Duodenal mucosa (tissue), 2 donors: ENCODE measurements at regions not wholly inside any gene's neighbourhood (a gene's known extent, or its start where the extent isn't known, plus 50 kb on each side); places are given as distances from the start of the nearest gene placed in this dataset.

ENCODE experiments used
- H3K27ac ChIP-seq: one replicate; pipeline ENCODE4 v1.7.0; 2013; ENCODE audit warnings: low read depth, low read length
- H3K27me3 ChIP-seq, 2 donors: one replicate each; pipeline ENCODE4 v1.7.0; 2013; ENCODE audit warnings: low read length in 2 of 2, control low read depth in 1 of 2; ENCODE audit not compliant: insufficient read depth in 2 of 2, control insufficient read depth in 1 of 2
- H3K36me3 ChIP-seq, 2 donors: one replicate each; pipeline ENCODE4 v1.7.0; 2013; ENCODE audit warnings: low read length in 2 of 2, control low read depth in 1 of 2; ENCODE audit not compliant: insufficient read depth in 2 of 2, control insufficient read depth in 1 of 2
- H3K4me1 ChIP-seq, 2 donors: one replicate each; pipeline ENCODE4 v1.7.0; 2013; ENCODE audit warnings: low read length in 2 of 2, control low read depth in 1 of 2; ENCODE audit not compliant: insufficient read depth in 2 of 2, control insufficient read depth in 1 of 2
- H3K4me3 ChIP-seq, 2 donors: one replicate each; pipeline ENCODE4 v1.7.0; 2013; ENCODE audit warnings: low read length in 2 of 2, low read depth in 1 of 2
- H3K9ac ChIP-seq, 2 donors: one replicate each; pipeline ENCODE4 v1.7.0; 2013; ENCODE audit warnings: low read length in 2 of 2, low read depth in 1 of 2
- H3K9me3 ChIP-seq, 2 donors: one replicate each; pipeline ENCODE4 v1.7.0; 2013; ENCODE audit warnings: low read length in 2 of 2, control low read depth in 1 of 2; ENCODE audit not compliant: control insufficient read depth in 1 of 2

DNA sequence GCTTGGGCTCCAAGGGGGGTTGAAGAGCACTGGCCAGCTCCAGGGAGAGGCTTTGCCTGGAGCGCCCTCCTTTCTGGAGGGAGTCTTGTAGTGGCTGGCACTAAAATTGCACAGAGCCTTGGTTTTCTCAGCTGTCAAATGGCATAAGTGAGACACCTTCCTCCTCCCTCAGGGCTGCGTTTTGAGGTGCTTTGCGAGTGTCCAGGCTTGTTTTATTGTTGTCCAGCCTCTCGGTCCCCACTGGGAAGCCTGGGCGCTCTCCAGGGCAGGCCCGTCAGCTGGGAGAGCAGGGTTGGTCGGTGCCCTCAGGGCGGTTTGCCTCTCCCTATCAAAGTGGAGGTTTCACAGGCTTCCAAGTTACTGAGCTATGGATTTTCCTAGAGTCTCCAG is 149.3 kb upstream of the B3GAT1 start:
- H3K27ac ChIP-seq, result no peak overlapping the region
- H3K4me3 ChIP-seq, result no peak overlapping the region
- H3K36me3 ChIP-seq, result no peaks in the 10 kb centered on the region
- H3K27me3 ChIP-seq, result peaks cover 0 to 7% of the 10 kb centered on the region in 2 donors
- no peaks in the 10 kb centered on the region for H3K9me3 ChIP-seq
- H3K9ac ChIP-seq, result no peak overlapping the region
- no peaks in the 10 kb centered on the region for H3K4me1 ChIP-seq

DNA sequence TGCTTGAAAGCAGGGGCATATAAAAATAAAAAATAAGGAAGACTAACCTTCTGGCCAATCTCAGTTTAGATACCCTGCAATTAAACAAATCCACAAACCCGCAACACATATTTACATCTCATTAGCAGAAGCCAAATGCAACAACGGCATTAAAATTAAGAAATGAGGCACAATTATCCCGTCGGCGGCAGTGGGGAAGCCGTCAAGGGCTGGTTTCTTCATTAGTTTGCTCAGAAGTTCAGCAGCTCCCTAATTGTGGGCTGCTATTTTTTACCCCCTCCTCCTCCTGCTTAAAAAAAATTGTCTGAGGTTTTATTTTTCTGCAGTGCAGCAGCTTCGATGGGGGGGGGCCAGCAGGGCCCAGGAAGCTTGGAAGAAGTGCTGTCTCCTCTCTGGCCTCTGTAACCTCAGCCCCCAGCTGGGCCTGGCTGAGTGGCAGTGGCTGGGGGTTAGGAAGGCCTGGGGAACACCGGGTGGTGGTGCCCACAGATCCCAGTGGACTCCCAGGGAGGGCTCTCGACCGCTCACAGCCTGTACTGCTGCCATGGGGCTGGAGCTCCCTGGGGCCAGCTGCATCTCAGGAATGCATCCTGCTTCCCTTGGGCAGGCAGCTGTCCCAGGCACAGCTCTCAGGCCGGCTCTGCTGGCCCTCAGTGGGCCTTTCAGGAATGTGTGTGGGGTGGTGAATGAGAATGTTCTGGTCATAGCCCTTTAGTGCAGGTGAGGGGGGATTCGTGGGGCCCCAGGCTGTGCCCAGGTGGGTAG is 148.7 kb upstream of the B3GAT1 start:
- Histone ChIP-seq H3K27ac (no peak overlapping the region), H3K36me3 (no peaks in the 10 kb centered on the region), H3K4me3 (no peak overlapping the region), H3K27me3 (peaks cover 0 to 7% of the 10 kb centered on the region in 2 donors), H3K9me3 (no peaks in the 10 kb centered on the region), H3K9ac (no peak overlapping the region), H3K4me1 (no peaks in the 10 kb centered on the region)

DNA sequence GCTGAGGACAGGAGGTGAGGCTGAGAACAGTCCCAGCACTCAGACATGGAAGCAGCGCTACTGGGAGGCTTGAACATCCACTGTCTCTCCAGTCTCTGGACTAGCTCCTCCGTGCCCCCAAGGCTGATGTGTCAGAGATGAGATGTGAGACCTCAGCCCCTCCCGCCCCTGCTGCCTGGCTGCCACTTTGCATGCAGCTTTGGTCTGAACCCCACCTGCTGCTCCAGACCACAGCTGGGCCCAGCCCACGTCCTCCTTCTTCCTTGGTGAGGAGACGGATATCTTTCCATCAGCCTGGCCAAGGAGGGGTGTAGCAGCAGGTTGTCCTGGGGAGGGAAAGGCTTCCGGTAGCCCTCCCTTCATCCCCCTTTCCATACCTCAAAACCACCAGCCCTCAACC is 148.0 kb upstream of the B3GAT1 start:
- no peak overlapping the region for H3K9ac ChIP-seq
- H3K27me3 ChIP-seq, result peaks cover 0 to 7% of the 10 kb centered on the region in 2 donors
- no peaks in the 10 kb centered on the region for H3K4me1 ChIP-seq
- no peak overlapping the region for H3K27ac ChIP-seq
- H3K9me3 ChIP-seq, result no peaks in the 10 kb centered on the region
- no peaks in the 10 kb centered on the region for H3K36me3 ChIP-seq
- no peak overlapping the region for H3K4me3 ChIP-seq

DNA sequence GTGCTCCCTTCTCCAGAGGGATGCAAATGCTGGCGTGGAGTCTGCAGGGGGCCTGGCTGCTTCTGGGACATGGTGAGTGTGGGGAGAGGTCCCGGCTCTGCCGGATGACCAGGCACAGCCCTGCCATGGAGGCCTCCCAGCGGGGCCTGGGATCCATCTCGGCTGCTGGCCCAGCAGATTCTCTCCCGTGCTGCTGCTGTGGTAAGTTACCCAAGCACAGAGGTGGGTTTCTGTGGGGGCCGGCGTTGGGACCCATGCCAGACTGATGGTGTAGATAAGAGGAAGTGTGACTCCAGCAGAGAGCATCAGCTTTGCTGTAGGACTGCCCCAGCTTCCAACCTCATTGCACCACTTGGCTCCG is 147.5 kb upstream of the B3GAT1 start:
- Histone ChIP-seq H3K36me3 (no peaks in the 10 kb centered on the region), H3K9ac (no peak overlapping the region), H3K9me3 (no peaks in the 10 kb centered on the region), H3K27ac (no peak overlapping the region), H3K4me3 (no peak overlapping the region), H3K27me3 (peaks cover 0 to 7% of the 10 kb centered on the region in 2 donors), H3K4me1 (no peaks in the 10 kb centered on the region)

DNA sequence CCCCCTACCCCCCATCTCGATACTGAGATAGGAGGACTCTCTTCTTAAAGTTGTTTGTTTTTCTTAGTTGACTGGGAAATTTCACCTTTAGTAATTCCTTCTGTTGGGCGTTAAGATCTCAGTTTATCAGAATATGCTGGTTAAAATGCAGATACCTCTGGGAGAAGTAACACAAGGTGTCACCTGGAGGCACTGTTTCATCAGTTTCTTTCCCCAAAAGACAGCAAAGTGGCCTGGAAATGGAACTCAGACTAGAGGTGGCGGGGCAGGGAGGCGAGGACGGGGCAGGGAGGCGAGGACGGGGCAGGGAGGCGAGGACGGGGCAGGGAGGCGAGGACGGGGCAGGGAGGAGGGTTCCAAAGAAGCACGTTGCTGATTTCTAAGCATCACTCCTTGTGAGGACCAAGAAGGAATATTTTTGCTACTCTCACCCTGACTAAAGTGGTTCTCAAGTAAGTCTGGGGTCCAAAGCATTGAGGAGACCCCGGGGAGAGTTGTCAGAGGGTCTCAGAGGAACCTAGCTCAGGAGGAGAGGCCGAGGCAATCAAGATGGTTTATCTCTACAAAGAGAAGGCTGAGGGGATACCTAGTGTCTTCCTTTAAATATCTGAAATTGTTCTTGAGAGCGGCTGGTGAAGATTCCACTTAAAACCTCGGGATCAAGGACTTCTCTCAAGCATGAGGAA is 147.0 kb upstream of the B3GAT1 start:
- Histone ChIP-seq H3K9ac (no peak overlapping the region), H3K36me3 (no peaks in the 10 kb centered on the region), H3K4me1 (no peaks in the 10 kb centered on the region)

DNA sequence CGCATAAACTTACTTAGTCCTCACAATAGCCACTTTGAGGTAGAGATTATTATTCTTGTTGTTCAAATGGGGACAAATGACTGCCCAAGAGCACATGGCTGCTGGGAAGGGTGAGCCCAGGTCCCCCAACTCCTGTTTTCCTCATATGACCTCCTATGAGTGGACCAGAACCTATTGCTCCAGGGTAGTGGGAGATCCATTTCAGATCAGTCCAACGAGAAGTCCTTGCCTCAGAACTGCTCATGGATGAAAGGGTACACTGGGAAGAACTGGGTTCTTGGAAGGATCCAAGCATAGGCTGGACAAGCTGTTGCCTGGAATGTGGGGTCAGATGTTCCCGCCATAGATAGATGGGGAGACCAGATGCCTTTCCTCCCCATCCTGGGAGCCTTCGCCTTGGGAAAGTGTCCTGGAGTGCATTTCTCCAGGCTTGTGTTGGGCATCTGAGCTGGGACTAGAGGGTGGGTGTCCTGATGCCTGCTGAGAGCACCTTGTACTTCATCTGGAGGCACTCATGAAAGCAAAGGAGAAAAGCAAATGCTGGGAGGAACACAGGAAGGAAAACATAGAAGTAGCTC is 146.3 kb upstream of the B3GAT1 start:
- Histone ChIP-seq H3K27me3 (peaks cover 0 to 7% of the 10 kb centered on the region in 2 donors), H3K9ac (no peak overlapping the region), H3K4me1 (no peaks in the 10 kb centered on the region), H3K9me3 (no peaks in the 10 kb centered on the region), H3K4me3 (no peak overlapping the region), H3K27ac (no peak overlapping the region), H3K36me3 (no peaks in the 10 kb centered on the region)

More for the DNA sequence above, 147.0 kb upstream of the B3GAT1 start:
- peaks cover 0 to 7% of the 10 kb centered on the region in 2 donors for H3K27me3 ChIP-seq
- H3K4me3 ChIP-seq, result no peak overlapping the region
- no peak overlapping the region for H3K27ac ChIP-seq
- no peaks in the 10 kb centered on the region for H3K9me3 ChIP-seq

DNA sequence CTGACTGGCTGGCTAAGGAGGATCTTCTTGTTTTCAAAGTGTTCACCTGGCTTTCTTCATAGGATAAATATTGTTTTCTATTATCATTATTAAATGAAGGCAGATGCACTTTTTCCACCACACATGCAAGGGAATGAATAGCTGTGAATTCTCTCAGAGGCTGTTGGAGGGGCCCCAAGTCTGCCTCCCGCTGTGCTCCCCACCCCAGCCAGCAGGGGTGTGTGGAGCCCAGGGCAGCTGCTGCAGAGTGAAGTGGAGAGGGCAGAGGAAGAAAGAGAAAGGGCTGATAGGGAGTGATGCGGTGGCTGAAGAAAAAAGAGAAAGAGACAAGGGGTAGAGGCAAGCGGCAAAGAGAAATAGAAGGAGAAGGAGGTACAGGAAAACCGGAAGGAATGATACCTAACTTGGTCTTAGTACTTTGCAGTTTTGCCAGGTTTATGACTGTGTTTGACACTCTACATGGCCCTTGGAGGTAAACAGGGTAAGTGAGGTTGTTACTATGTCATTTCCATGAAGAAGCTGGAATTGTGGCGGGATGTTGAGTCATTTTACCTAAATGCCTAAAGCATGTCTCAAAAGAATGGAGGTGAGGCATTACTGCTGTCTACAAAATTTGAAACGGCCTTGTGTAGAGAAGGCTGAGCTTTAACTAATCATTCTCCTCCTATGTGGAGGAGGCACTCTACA is 145.7 kb upstream of the B3GAT1 start:
- H3K27ac ChIP-seq, result no peak overlapping the region
- no peak overlapping the region for H3K9ac ChIP-seq
- no peaks in the 10 kb centered on the region for H3K36me3 ChIP-seq
- H3K27me3 ChIP-seq, result peaks cover 0 to 7% of the 10 kb centered on the region in 2 donors
- no peak overlapping the region for H3K4me3 ChIP-seq
- no peaks in the 10 kb centered on the region for H3K9me3 ChIP-seq
- H3K4me1 ChIP-seq, result no peaks in the 10 kb centered on the region

DNA sequence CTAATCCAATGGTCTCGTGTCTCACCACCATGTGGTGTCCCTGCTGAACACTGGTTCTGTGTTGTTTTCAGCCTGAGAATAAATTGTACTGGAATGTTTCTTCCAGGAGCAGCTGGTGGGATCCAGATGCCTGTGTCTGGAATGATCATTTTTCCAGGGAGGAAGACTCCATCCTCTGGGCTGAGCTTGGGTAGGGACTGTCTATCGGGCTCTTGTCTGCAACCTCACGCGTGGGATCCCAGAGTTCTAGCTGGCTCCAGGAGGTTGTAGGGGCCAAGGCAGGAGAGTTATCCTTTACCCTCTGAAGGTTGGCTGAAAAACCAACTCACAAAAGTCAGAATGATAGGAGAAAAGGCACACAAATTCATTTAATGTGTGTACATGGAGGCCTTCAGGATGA is 144.1 kb upstream of the B3GAT1 start:
- no peak overlapping the region for H3K27ac ChIP-seq
- H3K4me3 ChIP-seq, result no peak overlapping the region
- no peaks in the 10 kb centered on the region for H3K36me3 ChIP-seq
- peaks cover 0 to 7% of the 10 kb centered on the region in 2 donors for H3K27me3 ChIP-seq
- H3K9ac ChIP-seq, result no peak overlapping the region
- no peaks in the 10 kb centered on the region for H3K4me1 ChIP-seq
- no peaks in the 10 kb centered on the region for H3K9me3 ChIP-seq

DNA sequence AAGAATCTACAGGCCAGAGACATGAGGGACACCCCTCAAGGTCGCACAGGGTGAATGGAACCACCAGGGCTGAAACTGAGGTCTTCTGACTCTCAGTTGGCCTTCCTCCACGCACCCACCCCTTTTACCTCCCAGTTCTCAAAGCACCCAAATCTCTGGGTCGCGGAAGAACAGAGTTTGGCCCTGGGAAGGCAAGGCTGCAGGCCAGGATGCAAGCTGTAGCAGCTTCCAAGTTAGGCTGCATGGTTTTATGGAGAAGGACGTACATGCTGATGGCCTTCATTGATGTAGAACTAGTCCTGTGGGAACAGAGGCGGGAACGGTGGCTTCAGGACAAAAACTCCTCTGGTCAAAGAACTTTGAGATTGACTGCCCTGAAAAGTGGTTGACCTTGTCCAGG is 143.5 kb upstream of the B3GAT1 start:
- no peaks in the 10 kb centered on the region for H3K4me1 ChIP-seq
- no peaks in the 10 kb centered on the region for H3K36me3 ChIP-seq
- no peaks in the 10 kb centered on the region for H3K9me3 ChIP-seq
- H3K4me3 ChIP-seq, result no peak overlapping the region
- H3K27me3 ChIP-seq, result peaks cover 0 to 7% of the 10 kb centered on the region in 2 donors
- H3K27ac ChIP-seq, result no peak overlapping the region
- no peak overlapping the region for H3K9ac ChIP-seq

DNA sequence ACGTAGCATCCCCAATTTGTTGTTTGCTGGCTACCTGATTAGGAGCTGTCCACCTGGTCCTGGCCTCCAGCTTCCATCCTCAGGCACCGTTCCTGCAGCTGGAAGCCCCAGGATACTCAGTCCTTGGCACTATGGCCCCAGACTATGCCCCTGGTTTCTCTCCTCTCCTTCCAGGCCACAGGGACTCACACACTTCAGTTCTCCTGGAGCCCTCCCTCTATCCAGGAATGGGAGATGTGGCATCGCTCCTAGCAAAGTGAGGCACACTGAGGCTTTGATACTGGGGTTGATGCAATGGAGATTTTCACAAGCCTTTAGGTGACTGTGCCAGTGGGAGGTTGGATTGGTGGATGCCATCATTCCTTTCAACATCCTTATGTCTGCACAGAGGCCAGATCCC is 142.8 kb upstream of the B3GAT1 start:
- no peaks in the 10 kb centered on the region for H3K9me3 ChIP-seq
- no peak overlapping the region for H3K27ac ChIP-seq

More for the DNA sequence above, 142.8 kb upstream of the B3GAT1 start:
- H3K36me3 ChIP-seq, result no peaks in the 10 kb centered on the region
- no peak overlapping the region for H3K9ac ChIP-seq
- no peak overlapping the region for H3K4me3 ChIP-seq
- no peaks in the 10 kb centered on the region for H3K4me1 ChIP-seq
- H3K27me3 ChIP-seq, result peaks cover 0 to 7% of the 10 kb centered on the region in 2 donors
